ENCODE measurements at regions not wholly inside any gene's neighbourhood (a gene's known extent, or its start where the extent isn't known, plus 50 kb on each side); places are given as distances from the start of the nearest gene placed in this dataset.

DNA sequence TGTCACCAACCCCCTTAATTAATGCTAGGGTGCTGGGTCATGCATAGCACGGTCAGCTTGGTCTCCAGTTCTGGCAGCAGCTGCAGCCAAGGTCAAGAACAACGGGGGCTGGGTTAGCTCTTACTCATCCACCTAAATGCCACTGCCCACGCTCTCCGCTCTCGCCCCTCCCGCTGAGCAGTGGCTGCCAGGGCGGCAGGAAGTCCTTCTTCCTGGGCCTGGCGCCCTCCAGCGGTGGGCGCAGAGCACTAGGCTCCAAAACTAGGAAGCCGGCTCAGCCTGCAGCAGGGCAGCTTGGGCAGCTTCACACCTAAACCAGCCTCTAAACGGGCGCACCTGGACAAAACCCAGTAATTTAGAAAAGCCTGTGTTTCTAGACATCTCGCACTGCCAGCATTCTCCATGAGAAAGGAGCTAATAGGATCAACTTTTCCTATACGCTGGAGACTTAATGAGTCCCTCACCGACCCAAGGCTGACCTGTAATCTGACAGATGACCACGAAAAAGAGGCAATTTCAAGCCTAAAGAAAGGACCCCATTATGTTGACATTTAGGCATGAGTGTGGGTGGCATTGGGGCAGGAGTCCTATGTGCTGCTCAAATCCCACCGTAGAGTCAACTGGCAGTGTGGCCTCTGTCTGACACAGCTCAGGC lies 78.4 kb upstream of the LRRN2 start (continued):
- TF ChIP-seq ZNF274 (IDR thresholded peaks at IDR 0.05; ENCODE audit: borderline replicate concordance, extremely low read depth, low read length), result no peak
- 0 out of 2 replicates have a peak, but pooled peaks have one; percentile 43 for TF ChIP-seq CREB1 (IDR thresholded peaks at IDR 0.05)
- no peak for TF ChIP-seq CHD2 (IDR thresholded peaks at IDR 0.05; ENCODE audit: low read length)
